Type B pancreatic cell (in vitro differentiated cells): ENCODE measurements at regions not wholly inside any gene's neighbourhood (a gene's known extent, or its start where the extent isn't known, plus 50 kb on each side); places are given as distances from the start of the nearest gene placed in this dataset.
"Not testable (repeated sequence)": the region's sequence is repeated elsewhere in the genome, so short reads cannot be mapped to it uniquely, and the experiment has no call there.

Experiments
- DNase-seq: peaks from one replicate; pipeline ENCODE4 v3.0.0; 2021; ENCODE audit warnings: mixed read lengths; ENCODE audit not compliant: unreplicated experiment; ENCODE audit errors: extremely low spot score
- H3K27ac Mint-ChIP-seq: 2 replicates; pipeline ENCODE4 v1.8.0; 2021; ENCODE audit warnings: mild to moderate bottlenecking, mixed read lengths
- H3K27me3 Mint-ChIP-seq: 2 replicates; pipeline ENCODE4 v1.8.0; 2021; ENCODE audit warnings: mixed read lengths
- H3K36me3 Mint-ChIP-seq: 2 replicates; pipeline ENCODE4 v1.8.0; 2021; ENCODE audit warnings: mixed read lengths
- H3K4me1 Mint-ChIP-seq: one replicate; pipeline ENCODE4 v1.8.0; 2021; ENCODE audit warnings: mixed read lengths; ENCODE audit not compliant: unreplicated experiment
- H3K4me3 Mint-ChIP-seq: 2 replicates; pipeline ENCODE4 v1.8.0; 2021; ENCODE audit warnings: mild to moderate bottlenecking, mixed read lengths
- H3K9me3 Mint-ChIP-seq: 2 replicates; pipeline ENCODE4 v1.8.0; 2021; ENCODE audit warnings: mixed read lengths
- TF ChIP-seq, protein P1 (sequence below): fragments of 200-600 bp; sonication (generic); conservative IDR thresholded peaks from 2 replicates; pipeline ENCODE4 v1.5.0; 2021; ENCODE audit warnings: antibody characterized with exemption, mild to moderate bottlenecking

DNA sequence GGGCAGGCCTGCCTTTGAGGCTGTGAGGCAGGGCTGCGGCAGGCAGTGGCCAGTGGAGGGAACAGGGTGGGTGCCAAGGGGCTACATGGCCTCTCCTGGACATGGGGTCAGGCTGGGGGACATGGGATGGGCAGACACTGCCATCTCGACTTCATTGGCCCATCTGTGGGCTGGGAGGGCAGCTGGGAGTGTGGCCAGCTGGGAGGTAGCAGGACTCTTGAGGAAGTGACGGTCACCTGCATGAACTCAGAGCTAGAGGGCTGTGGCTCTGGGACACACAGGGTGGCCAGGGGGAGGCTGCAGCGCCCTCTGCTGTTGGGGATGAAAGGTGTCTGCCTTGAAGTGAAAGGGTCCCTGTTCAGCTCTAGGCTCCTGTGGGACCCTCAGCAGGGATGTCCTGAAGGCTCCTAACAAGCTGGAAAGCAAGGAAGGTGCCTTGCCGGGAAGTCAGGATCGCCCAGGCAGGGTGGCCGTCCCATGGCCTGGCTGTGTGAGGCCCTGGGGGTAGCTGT is 244.0 kb downstream of the ANKRD30B start:
- not testable (repeated sequence) for H3K4me3 Mint-ChIP-seq, H3K27ac Mint-ChIP-seq, H3K9me3 Mint-ChIP-seq, DNase-seq, H3K36me3 Mint-ChIP-seq, H3K4me1 Mint-ChIP-seq, H3K27me3 Mint-ChIP-seq

DNA sequence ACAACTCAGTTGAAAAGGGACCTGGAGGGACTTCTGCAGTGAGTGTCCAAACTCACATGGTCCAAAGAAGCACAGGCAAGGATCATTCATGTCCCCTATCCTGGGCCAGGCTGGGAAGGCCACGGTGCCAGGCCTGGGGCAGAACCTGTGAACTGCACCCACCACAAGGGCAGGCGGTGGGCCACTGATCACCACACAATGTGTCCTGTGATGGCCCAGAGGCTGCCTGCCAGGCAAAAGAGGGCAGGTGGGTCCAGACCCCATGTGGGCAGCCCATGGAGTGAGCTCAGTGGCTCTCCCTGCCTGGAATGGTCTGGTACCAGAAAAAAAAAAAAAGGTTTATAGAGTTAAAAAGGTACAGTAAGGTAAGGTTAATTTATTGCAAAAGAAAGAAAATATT is 244.8 kb downstream of the ANKRD30B start:
- not testable (repeated sequence) for H3K27me3 Mint-ChIP-seq, DNase-seq, H3K4me3 Mint-ChIP-seq, H3K9me3 Mint-ChIP-seq, H3K4me1 Mint-ChIP-seq, H3K27ac Mint-ChIP-seq, H3K36me3 Mint-ChIP-seq

DNA sequence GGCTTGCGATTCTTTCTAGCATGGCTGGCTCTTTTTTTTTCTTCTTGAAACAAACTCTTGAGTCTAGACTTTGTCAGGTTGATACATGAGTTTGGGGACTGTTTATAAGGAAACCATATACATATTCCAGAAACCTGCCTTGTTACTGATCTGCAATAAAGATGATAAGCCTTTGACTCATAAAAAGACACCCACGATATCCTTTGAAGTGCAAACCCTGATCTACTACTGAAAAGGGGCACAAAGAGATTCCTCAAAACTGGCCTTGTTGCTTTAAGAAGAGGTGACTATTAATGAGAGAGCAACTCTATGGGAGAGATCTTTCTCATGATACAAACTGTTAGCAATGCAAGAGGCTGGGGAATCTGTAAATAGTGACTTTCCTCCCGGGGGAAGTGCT is 247.1 kb downstream of the ANKRD30B start:
- not testable (repeated sequence) for H3K4me3 Mint-ChIP-seq, H3K27me3 Mint-ChIP-seq, H3K9me3 Mint-ChIP-seq, H3K27ac Mint-ChIP-seq, H3K36me3 Mint-ChIP-seq, DNase-seq, H3K4me1 Mint-ChIP-seq

DNA sequence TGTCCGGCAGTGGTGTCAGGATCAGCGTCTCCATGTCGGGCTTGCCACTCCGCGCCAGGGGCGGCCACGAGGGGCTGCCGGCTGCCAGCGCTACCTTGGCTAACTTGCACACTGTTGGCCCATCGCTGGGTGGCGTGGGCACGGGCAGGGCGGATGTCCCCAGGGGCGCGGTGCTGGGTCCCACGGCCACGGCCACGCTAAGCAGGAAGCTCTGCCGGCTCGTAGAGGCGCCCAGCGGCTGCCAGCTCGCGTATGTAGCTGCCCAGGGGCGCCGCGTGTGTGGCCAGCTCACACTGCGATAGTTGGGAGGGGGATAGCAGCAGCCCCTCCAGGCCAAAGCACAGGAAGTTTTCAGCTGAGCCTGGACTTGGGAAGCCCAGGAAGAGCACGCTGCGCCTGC is 249.4 kb downstream of the ANKRD30B start:
- no peak for DNase-seq
- H3K4me1 Mint-ChIP-seq, result no peaks in the 10 kb centered on the region
- H3K36me3 Mint-ChIP-seq, result no peaks in the 10 kb centered on the region
- no peaks in the 10 kb centered on the region for H3K27me3 Mint-ChIP-seq
- no peaks in the 10 kb centered on the region for H3K9me3 Mint-ChIP-seq
- H3K27ac Mint-ChIP-seq, result no peak overlapping the region
- no peak overlapping the region for H3K4me3 Mint-ChIP-seq
- TF ChIP-seq, protein P1, sequence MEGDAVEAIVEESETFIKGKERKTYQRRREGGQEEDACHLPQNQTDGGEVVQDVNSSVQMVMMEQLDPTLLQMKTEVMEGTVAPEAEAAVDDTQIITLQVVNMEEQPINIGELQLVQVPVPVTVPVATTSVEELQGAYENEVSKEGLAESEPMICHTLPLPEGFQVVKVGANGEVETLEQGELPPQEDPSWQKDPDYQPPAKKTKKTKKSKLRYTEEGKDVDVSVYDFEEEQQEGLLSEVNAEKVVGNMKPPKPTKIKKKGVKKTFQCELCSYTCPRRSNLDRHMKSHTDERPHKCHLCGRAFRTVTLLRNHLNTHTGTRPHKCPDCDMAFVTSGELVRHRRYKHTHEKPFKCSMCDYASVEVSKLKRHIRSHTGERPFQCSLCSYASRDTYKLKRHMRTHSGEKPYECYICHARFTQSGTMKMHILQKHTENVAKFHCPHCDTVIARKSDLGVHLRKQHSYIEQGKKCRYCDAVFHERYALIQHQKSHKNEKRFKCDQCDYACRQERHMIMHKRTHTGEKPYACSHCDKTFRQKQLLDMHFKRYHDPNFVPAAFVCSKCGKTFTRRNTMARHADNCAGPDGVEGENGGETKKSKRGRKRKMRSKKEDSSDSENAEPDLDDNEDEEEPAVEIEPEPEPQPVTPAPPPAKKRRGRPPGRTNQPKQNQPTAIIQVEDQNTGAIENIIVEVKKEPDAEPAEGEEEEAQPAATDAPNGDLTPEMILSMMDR, result no peak

DNA sequence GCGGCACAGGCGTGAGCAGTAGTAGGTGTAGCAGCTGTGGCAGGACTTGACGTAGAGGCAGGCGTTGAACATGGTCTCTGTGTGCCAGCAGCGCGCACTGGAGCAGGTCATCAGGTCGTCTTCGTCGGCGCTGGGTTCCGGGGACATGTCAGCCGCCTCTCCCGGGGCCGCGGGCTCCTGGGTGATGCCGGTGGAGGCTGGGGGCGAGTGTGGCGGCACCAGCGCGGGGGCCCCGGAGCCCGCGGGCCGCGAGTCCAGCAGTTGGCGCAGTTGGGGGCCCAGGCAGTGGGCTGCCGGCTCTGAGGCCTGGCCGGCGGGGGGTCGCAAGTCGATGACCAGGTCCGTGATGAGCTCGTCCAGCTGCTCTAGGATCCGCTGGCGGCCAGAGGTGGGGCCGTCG is 249.9 kb downstream of the ANKRD30B start:
- not testable (repeated sequence) for H3K4me1 Mint-ChIP-seq, H3K27ac Mint-ChIP-seq, H3K4me3 Mint-ChIP-seq, DNase-seq, H3K36me3 Mint-ChIP-seq, H3K27me3 Mint-ChIP-seq, H3K9me3 Mint-ChIP-seq

DNA sequence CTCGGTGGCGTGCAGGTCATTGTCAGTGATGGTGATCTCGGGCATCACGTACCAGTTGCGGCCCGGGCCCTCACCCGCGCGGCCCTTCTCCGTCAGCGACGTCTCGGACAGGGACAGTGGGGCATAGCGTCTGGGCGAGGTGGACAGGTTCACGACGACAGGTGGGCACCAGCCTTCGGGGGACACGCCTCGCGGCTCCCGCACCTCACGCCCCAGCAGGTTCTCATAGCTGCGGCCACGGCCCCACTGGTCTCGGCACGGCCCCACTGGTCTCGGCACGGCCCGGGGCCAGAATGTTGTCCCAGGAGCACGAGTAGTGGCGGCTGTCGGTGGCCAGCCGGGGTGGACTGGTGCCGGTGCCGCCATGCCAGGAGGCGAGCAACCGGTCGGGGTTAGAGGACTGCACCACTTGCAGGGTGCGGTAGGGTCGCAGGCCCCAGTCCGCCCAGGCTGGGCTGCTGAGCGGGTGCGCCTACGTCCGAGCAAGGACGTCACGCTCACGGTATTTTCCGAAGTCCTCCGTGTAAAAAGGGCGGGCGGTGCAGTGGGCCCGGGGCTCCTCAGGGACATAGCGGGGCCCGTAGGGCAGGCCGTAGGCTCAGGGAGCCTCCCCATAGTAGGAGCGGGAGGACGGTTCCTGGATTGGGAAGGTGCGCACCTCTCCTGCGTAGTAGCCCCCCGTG is 250.5 kb downstream of the ANKRD30B start:
- not testable (repeated sequence) for DNase-seq, H3K27ac Mint-ChIP-seq, H3K36me3 Mint-ChIP-seq, H3K4me1 Mint-ChIP-seq, H3K9me3 Mint-ChIP-seq, H3K27me3 Mint-ChIP-seq, H3K4me3 Mint-ChIP-seq

DNA sequence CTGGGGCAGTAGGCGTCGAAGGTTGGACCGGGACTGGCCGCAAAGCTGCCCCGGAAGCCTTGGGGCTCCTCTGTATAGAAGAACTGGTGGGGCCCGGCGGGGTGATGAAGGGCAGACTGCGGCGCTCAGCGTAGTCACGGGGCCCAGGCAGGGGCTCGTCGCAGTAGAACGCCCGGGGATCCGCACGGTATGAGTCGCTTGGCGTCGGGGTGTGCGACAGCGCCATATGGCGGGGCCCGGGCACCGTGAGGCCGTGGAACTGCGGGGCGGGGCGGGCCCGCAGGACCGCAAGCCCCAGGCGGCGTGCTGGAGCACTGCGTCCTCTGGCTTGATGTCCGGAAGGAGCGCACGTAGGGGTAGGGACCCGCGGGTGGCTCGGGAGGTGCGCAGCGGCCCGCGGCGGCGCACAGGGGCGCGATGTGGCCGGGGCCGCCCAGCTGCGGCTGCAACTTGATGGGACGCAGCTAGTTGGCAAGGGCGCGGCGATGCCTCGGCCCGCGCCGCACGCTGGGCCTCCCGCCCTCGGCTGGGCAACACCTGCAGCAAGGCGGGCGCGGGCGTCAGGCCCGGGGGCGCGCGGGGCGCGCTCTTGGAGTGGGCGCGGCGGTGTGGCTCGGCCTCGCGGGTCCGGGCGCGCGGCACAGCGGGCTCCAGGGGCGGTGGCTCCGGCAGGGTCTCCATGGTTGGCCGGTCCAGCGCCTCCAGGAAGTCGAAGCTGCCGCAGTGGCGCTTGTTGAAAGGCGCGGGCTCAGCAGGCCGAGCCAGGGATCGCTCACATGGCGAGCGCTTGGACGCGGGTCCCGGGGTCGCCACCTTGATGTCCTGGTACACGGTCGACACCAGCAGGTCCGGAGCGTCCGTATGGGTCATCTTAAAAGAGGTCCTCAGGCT is 251.4 kb downstream of the ANKRD30B start:
- Mint-ChIP-seq H3K27me3 (no peaks in the 10 kb centered on the region), H3K4me1 (no peaks in the 10 kb centered on the region), H3K36me3 (no peaks in the 10 kb centered on the region), H3K9me3 (no peaks in the 10 kb centered on the region), H3K4me3 (no peak overlapping the region), H3K27ac (no peak overlapping the region)
- DNase-seq, result no peak
- TF ChIP-seq, protein P1, result no peak

DNA sequence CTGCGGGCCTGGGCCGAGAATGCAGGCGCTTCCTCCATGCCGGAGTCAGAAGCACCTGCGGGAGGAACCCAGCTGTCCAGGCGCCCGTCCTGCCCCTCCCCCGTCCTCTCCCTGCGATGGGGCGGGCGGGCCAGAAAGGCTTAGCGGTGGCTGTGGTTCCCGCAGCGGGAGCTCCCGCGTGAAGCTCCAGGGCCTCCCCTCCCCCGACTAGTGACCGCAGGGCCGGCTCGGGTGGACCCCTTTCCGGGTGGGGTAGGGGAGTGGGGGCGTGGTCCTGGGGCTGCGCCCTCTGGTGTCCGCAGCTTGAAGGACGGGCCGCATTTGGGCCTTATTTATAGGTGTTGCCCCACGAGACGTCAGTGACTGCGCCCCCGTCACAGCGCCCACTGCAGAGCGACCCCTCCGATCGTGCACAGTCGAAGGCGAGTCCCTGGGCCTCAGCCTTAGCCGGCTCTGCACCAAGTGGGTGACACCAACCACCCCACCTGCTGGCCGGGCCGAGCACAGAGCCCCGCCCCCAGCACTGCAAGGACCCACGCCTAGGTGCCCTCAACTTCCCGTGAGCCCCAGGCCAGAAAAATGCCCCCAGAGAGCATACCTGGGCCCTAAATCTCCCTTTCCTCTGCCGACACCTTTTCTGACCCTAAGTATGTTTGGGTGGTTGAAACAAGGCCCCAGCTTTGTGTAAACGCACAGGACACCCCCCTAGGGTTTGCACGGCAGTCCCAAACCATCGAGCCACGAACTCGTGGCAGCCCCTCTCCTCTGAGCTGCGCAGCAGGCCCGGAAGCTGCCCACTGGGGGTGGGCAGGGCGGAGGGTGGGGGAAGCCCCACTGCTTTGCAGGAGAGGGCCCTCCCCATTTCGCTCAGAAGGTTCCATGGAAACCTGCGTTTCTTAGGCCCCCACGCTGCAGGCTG is 252.4 kb downstream of the ANKRD30B start:
- not testable (repeated sequence) for H3K36me3 Mint-ChIP-seq, H3K4me1 Mint-ChIP-seq, H3K27ac Mint-ChIP-seq, H3K27me3 Mint-ChIP-seq, DNase-seq, H3K9me3 Mint-ChIP-seq, H3K4me3 Mint-ChIP-seq

DNA sequence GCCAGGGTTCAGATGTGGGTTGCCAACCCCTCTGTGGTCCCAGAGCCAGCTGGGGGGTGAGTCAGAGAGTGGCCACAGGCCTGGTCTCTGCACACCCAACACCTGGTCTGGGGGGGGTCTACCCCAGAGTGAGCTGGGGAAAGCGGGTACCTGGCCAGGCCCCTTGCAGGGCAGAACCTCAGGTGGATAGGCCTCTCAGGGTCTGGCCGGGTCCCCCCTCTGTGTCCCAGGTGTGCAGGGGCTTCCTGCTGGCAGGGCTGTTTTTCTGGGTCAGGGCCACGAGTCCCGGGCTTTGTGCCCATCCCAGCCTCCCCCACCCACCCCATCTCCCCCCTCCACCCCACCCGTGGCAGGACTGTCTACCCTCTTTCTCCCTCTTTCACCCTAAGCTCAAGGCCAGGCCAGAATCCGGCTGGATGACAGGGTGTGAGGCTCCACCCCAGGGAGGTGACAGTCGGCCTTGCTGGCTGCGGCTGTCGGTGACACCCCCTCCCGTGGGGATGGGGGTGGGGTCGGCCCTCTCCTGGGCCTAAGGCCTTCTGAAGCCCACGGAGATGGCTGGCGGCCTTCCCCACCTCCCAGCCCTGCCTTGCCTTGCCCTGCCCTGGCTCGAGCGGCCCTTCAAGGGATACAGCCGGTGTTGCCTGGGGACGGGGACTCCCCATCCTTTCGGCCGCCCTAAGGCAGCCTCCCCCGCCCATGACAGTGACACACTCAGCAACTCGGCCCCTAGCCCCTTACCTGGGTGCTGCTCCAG is 253.2 kb downstream of the ANKRD30B start:
- H3K9me3 Mint-ChIP-seq, H3K27ac Mint-ChIP-seq, H3K4me1 Mint-ChIP-seq, H3K4me3 Mint-ChIP-seq, DNase-seq, H3K36me3 Mint-ChIP-seq, H3K27me3 Mint-ChIP-seq: not testable (repeated sequence)

DNA sequence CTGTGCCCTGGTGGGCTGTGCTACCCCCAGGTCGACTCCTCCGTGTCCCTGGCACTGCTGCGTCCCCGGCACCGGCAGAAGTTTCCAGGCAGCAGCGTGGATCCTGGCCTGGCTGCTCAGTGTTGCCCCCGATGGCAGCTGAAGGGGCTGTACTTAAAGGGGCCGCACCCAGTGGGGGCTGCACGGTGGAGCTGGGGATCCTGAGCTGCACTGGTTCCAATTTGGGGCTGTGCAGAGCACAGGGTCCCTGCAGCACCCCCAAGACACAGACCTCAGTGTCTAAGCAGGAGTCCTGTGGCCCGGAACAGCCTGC is 253.8 kb downstream of the ANKRD30B start:
- not testable (repeated sequence) for H3K4me3 Mint-ChIP-seq, H3K9me3 Mint-ChIP-seq, H3K27ac Mint-ChIP-seq

DNA sequence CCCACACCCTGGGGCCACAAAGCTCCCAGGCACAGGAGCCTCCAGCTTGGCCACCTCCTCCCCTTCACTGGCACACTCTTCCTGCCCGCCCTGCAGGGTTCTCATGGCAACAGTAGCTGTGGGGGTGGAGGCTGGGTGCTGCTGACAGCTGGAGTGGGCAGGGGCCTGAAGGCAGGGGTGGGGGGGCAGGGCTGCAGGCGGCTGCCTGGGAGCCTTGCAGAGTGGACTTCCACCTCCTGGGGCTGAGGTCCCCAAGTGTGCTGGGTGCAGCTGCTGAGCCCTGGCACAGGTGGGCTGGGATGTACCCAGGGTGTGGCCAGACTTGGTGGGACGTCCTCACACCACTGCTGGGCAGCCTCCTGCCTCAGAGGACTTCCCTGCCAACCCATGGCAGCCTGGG is 254.8 kb downstream of the ANKRD30B start:
- not testable (repeated sequence) for H3K27me3 Mint-ChIP-seq, H3K4me3 Mint-ChIP-seq, H3K9me3 Mint-ChIP-seq, H3K36me3 Mint-ChIP-seq, H3K27ac Mint-ChIP-seq, DNase-seq, H3K4me1 Mint-ChIP-seq

More for the DNA sequence above, 253.8 kb downstream of the ANKRD30B start:
- not testable (repeated sequence) for DNase-seq, H3K27me3 Mint-ChIP-seq, H3K4me1 Mint-ChIP-seq, H3K36me3 Mint-ChIP-seq
